A673 (cell line): ENCODE measurements at regions not wholly inside any gene's neighbourhood (a gene's known extent, or its start where the extent isn't known, plus 50 kb on each side); places are given as distances from the start of the nearest gene placed in this dataset.

Experiments
- BruUV-seq: library from RNA; stranded (reverse); fragments of 400-500 nt; replicated peaks from 2 replicates; lab custom pipeline; 2021; lab: Mats Ljungman, UMichigan
- CTCF ChIA-PET: fragments of 300-600 bp; sonication (Branson Sonifier 250); formaldehyde crosslinking; loops from one replicate; lab custom pipeline; 2022; ENCODE audit warnings: antibody characterized with exemption; lab: Charles Lee
- POLR2A ChIA-PET: fragments of 300-600 bp; sonication (Branson Sonifier 250); formaldehyde crosslinking; loops from one replicate; lab custom pipeline; 2022; ENCODE audit warnings: antibody characterized with exemption; ENCODE audit not compliant: low non-redundant PET; lab: Charles Lee
- DNase-seq: peaks from one replicate; pipeline ENCODE4 v3.0.0-alpha.2; 2015; ENCODE audit warnings: low spot score
- H3K27ac ChIP-seq: fragments of 200-600 bp; sonication (generic); 2 replicates; pipeline ENCODE4 v1.5.1; 2016; ENCODE audit warnings: mixed run types, low read depth, mild to moderate bottlenecking, mixed read lengths, antibody characterized with exemption, low read length; ENCODE audit not compliant: poor library complexity, severe bottlenecking
- H3K27me3 ChIP-seq: fragments of 200-600 bp; sonication (generic); replicated peaks from 2 replicates; pipeline ENCODE4 v1.6.1; 2017; ENCODE audit warnings: mixed run types, low read depth, mild to moderate bottlenecking, mixed read lengths, antibody characterized with exemption, low read length; ENCODE audit not compliant: insufficient read depth, poor library complexity
- H3K36me3 ChIP-seq: fragments of 200-600 bp; sonication (generic); 2 replicates; pipeline ENCODE4 v1.6.1; 2016; ENCODE audit warnings: mixed run types, mild to moderate bottlenecking, mixed read lengths, antibody characterized with exemption, low read length; ENCODE audit not compliant: insufficient read depth, poor library complexity, severe bottlenecking
- H3K4me1 ChIP-seq: fragments of 200-600 bp; sonication (generic); 2 replicates; pipeline ENCODE4 v1.6.1; 2017; ENCODE audit warnings: mixed run types, mild to moderate bottlenecking, mixed read lengths, antibody characterized with exemption, low read length; ENCODE audit not compliant: insufficient read depth, poor library complexity, severe bottlenecking
- H3K4me3 ChIP-seq: fragments of 200-600 bp; sonication (generic); 2 replicates; pipeline ENCODE4 v1.5.1; 2016; ENCODE audit warnings: low read depth, mixed run types, mild to moderate bottlenecking, mixed read lengths, low read length; ENCODE audit not compliant: poor library complexity, severe bottlenecking
- H3K9me3 ChIP-seq: fragments of 200-600 bp; sonication (generic); 2 replicates; pipeline ENCODE4 v1.6.1; 2016; ENCODE audit warnings: mixed run types, low read depth, mild to moderate bottlenecking, mixed read lengths, antibody characterized with exemption, low read length; ENCODE audit not compliant: poor library complexity, severe bottlenecking
- CTCF ChIP-seq: fragments of 300-800, 200-600 bp; sonication (generic); conservative IDR thresholded peaks from 2 replicates; pipeline ENCODE4 v1.5.1; 2017; ENCODE audit warnings: low read depth, mild to moderate bottlenecking, antibody characterized with exemption, low read length, moderate library complexity, mixed read lengths
- EZH2 ChIP-seq: fragments of 200-600 bp; sonication (generic); IDR thresholded peaks from 2 replicates; pipeline ENCODE4 v1.6.1; 2017; ENCODE audit warnings: borderline replicate concordance, low read depth, mild to moderate bottlenecking, mixed read lengths, antibody characterized with exemption, low read length; ENCODE audit not compliant: poor library complexity, severe bottlenecking
- intact Hi-C: fragments of 100-400 bp; cut with micrococcal nuclease; formaldehyde crosslinking; loops from one replicate; pipeline ENCODE4 v1.10.0; 2022; ENCODE audit not compliant: unreplicated experiment

GRCh38 chr5:18761801-18762200, 1127.5 kb downstream of the TAF11L14 start:
- Histone ChIP-seq H3K27ac (no peak overlapping the region), H3K9me3 (no peaks in the 10 kb centered on the region), H3K4me3 (no peak overlapping the region), H3K27me3 (no peaks in the 10 kb centered on the region), H3K4me1 (no peaks in the 10 kb centered on the region), H3K36me3 (no peaks in the 10 kb centered on the region)
- BruUV-seq = no TSS peak
- ChIA-PET CTCF (interaction anchor here (0.6 kb wide), 1 partner anchor 526 kb away, joined by 3 read pairs; no protein-coding TSS in a partner anchor), POLR2A (no interaction called here)
- no peak for DNase-seq
- intact Hi-C loops = no loop called here
- no peak for TF ChIP-seq CTCF
- no peak for TF ChIP-seq EZH2

DNA sequence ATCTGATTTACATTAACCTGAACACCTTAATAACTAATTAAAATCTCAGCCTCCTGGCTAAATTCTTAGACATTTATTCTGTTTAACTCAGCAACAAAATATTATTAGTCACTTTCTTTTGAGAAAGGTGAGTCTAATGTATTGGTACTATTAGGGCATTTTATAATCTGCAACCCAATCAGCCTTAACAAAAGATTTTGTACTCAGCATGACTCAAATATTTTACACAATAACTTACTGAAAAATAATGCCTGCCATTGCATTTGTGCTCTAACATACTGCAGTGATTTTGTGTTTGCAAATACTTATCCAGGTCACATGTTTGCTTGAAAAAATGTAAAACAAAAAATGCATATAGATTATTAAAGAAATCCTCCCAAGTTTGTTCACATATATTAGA, 1129.9 kb downstream of the TAF11L14 start:
- Histone ChIP-seq H3K4me3 (no peak overlapping the region), H3K9me3 (no peaks in the 10 kb centered on the region), H3K4me1 (no peaks in the 10 kb centered on the region), H3K36me3 (no peaks in the 10 kb centered on the region), H3K27ac (no peak overlapping the region), H3K27me3 (no peaks in the 10 kb centered on the region)
- BruUV-seq = no TSS peak
- ChIA-PET CTCF (no interaction called here), POLR2A (no interaction called here)
- no peak for DNase-seq
- intact Hi-C loops = no loop called here
- TF ChIP-seq EZH2 (no peak), CTCF (no peak)

DNA sequence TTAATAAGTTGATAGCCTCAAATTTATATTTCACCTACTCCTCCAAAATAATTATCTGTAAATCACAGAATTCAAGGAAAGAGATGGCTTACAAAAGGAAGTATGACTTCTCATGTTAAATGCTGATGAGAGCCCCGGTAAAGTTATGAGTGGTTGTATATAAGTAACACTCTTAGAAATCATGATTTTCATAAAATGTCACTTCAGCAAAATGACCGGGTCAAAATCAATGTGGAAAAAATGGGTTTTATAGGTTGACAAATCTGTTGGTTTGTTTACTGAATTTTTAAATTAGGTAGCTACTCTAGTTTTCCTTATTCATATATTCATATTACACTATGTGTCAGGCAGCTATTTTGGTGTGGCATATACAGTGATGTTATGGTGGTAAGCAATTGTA, 1131.0 kb downstream of the TAF11L14 start:
- DNase-seq = no peak
- Histone ChIP-seq H3K27ac (no peak overlapping the region), H3K36me3 (no peaks in the 10 kb centered on the region), H3K4me1 (no peaks in the 10 kb centered on the region), H3K9me3 (no peaks in the 10 kb centered on the region), H3K27me3 (no peaks in the 10 kb centered on the region), H3K4me3 (no peak overlapping the region)
- ChIA-PET POLR2A (no interaction called here), CTCF (no interaction called here)
- intact Hi-C loops = no loop called here
- TF ChIP-seq EZH2 = no peak
- BruUV-seq = no TSS peak

- no peaks in the 10 kb centered on the region for H3K36me3 ChIP-seq
- no peaks in the 10 kb centered on the region for H3K9me3 ChIP-seq
- H3K27me3 ChIP-seq = no peaks in the 10 kb centered on the region
- no peak for DNase-seq
- H3K27ac ChIP-seq = no peak overlapping the region
- BruUV-seq = no TSS peak
- intact Hi-C loops = no loop called here
- H3K4me3 ChIP-seq = no peak overlapping the region
- ChIA-PET POLR2A (no interaction called here), CTCF (no interaction called here)
- no peak for TF ChIP-seq EZH2
- no peak for TF ChIP-seq CTCF
- no peaks in the 10 kb centered on the region for H3K4me1 ChIP-seq
Observed at GRCh38 chr5:18771097-18771610, 1136.9 kb downstream of the TAF11L14 start.
